Neural cell (in vitro differentiated cells): ENCODE measurements at regions not wholly inside any gene's neighbourhood (a gene's known extent, or its start where the extent isn't known, plus 50 kb on each side); places are given as distances from the start of the nearest gene placed in this dataset.

Source experiments
- H2AFZ ChIP-seq: fragments of 200-600, 300-800 bp; sonication (generic), shearing (Covaris generic); 2 replicates; pipeline ENCODE4 v1.6.0; 2014; ENCODE audit warnings: low read depth, mild to moderate bottlenecking, antibody characterized with exemption, low read length, moderate library complexity
- H3F3A ChIP-seq: fragments of 200-600 bp; shearing (Covaris generic); 2 replicates; pipeline ENCODE4 v1.6.1; 2016; ENCODE audit warnings: mild to moderate bottlenecking, moderate library complexity, mixed read lengths, antibody characterized with exemption, low read length; ENCODE audit not compliant: insufficient read depth, poor library complexity, severe bottlenecking
- H3K27ac ChIP-seq: fragments of 200-600, 300-800 bp; sonication (generic), shearing (Covaris generic); 2 replicates; pipeline ENCODE4 v1.5.1; 2014; ENCODE audit warnings: mild to moderate bottlenecking, low read length, moderate library complexity
- H3K27me3 ChIP-seq: fragments of 300-800, 200-600 bp; sonication (generic), shearing (Covaris generic); 2 replicates; pipeline ENCODE4 v1.6.0; 2014; ENCODE audit warnings: mild to moderate bottlenecking, low read depth, low read length, moderate library complexity; ENCODE audit not compliant: insufficient read depth
- H3K36me3 ChIP-seq: fragments of 300-800, 200-600 bp; sonication (generic), shearing (Covaris generic); 2 replicates; pipeline ENCODE4 v1.5.1; 2014; ENCODE audit warnings: mild to moderate bottlenecking, antibody characterized with exemption, low read length, moderate library complexity; ENCODE audit not compliant: insufficient read depth
- H3K4me2 ChIP-seq: fragments of 300-800, 200-600 bp; sonication (generic), shearing (Covaris generic); 2 replicates; pipeline ENCODE4 v1.6.0; 2014; ENCODE audit warnings: mild to moderate bottlenecking, low read length
- H3K4me3 ChIP-seq: fragments of 300-800, 200-600 bp; sonication (generic), shearing (Covaris generic); 2 replicates; pipeline ENCODE4 v1.5.1; 2014; ENCODE audit warnings: mild to moderate bottlenecking, low read length, moderate library complexity
- H3K79me2 ChIP-seq: fragments of 200-600 bp; shearing (Covaris generic); replicated peaks from 2 replicates; pipeline ENCODE4 v1.6.0; 2014; ENCODE audit warnings: mild to moderate bottlenecking, low read length, moderate library complexity; ENCODE audit not compliant: insufficient read depth
- H3K9ac ChIP-seq: fragments of 300-800, 200-600 bp; sonication (generic), shearing (Covaris generic); 2 replicates; pipeline ENCODE4 v1.6.1; 2016; ENCODE audit warnings: mild to moderate bottlenecking, low read length, mixed read lengths
- H3K9me2 ChIP-seq: fragments of 200-600 bp; shearing (Covaris generic); 2 replicates; pipeline ENCODE4 v1.6.1; 2016; ENCODE audit warnings: mild to moderate bottlenecking, low read length, mixed read lengths; ENCODE audit not compliant: insufficient read depth
- H3K9me3 ChIP-seq: fragments of 200-600, 300-800 bp; sonication (generic), shearing (Covaris generic); 2 replicates; pipeline ENCODE4 v1.6.1; 2016; ENCODE audit warnings: mild to moderate bottlenecking, mixed run types, low read length, moderate library complexity, mixed read lengths
- H4K20me1 ChIP-seq: fragments of 200-600 bp; shearing (Covaris generic); 2 replicates; pipeline ENCODE4 v1.6.1; 2016; ENCODE audit warnings: mild to moderate bottlenecking, mixed run types; ENCODE audit not compliant: insufficient read depth
- CTCF ChIP-seq: fragments of 450-650 bp; IDR thresholded peaks from 2 replicates; pipeline ENCODE4 v1.5.1; 2014; ENCODE audit warnings: antibody characterized with exemption, mild to moderate bottlenecking, moderate library complexity; ENCODE audit not compliant: poor library complexity, severe bottlenecking
- EP300 ChIP-seq: fragments of 450-650 bp; conservative IDR thresholded peaks from 2 replicates; pipeline ENCODE4 v1.6.1; 2014; ENCODE audit warnings: antibody characterized with exemption, mild to moderate bottlenecking, moderate library complexity; ENCODE audit not compliant: poor library complexity, severe bottlenecking
- EZH2 ChIP-seq: fragments of 200-600, 300-800 bp; shearing (Covaris generic), sonication (generic); IDR thresholded peaks from 2 replicates; pipeline ENCODE4 v1.6.1; 2014; ENCODE audit warnings: antibody characterized with exemption, low read length, borderline replicate concordance, mild to moderate bottlenecking; ENCODE audit not compliant: insufficient read depth, poor library complexity, severe bottlenecking
- MXI1 ChIP-seq: fragments of 450-650 bp; conservative IDR thresholded peaks from 2 replicates; pipeline ENCODE4 v1.6.1; 2014; ENCODE audit warnings: antibody characterized with exemption, mild to moderate bottlenecking; ENCODE audit not compliant: poor library complexity, severe bottlenecking
- POLR2AphosphoS5 ChIP-seq: IDR thresholded peaks from 2 replicates; pipeline ENCODE4 v1.6.1; 2012
- RAD21 ChIP-seq: fragments of 450-650 bp; conservative IDR thresholded peaks from 2 replicates; pipeline ENCODE4 v1.6.1; 2014; ENCODE audit warnings: antibody characterized with exemption, mild to moderate bottlenecking, moderate library complexity
- REST ChIP-seq: IDR thresholded peaks from 2 replicates; pipeline ENCODE4 v1.6.1; 2012; ENCODE audit warnings: borderline replicate concordance
- SMC3 ChIP-seq: fragments of 450-650 bp; conservative IDR thresholded peaks from 2 replicates; pipeline ENCODE4 v1.6.1; 2014; ENCODE audit warnings: antibody characterized with exemption, mild to moderate bottlenecking, moderate library complexity; ENCODE audit not compliant: poor library complexity
- TAF1 ChIP-seq: IDR thresholded peaks from 2 replicates; pipeline ENCODE4 v1.6.1; 2012; ENCODE audit warnings: low read depth

- Histone ChIP-seq H3K9me2 (no peaks in the 10 kb centered on the region), H3K79me2 (no peaks in the 10 kb centered on the region), H3K27me3 (no peaks in the 10 kb centered on the region), H3K4me3 (no peak overlapping the region), H2AFZ (no peak overlapping the region), H3F3A (no peaks in the 10 kb centered on the region), H3K4me2 (no peak overlapping the region), H3K36me3 (no peaks in the 10 kb centered on the region), H3K27ac (no peak overlapping the region), H3K9me3 (no peaks in the 10 kb centered on the region), H3K9ac (no peak overlapping the region), H4K20me1 (no peaks in the 10 kb centered on the region)
- TF ChIP-seq CTCF (no peak), TAF1 (no peak), REST (no peak), EZH2 (no peak), SMC3 (no peak), RAD21 (no peak), EP300 (no peak), POLR2AphosphoS5 (no peak), MXI1 (no peak)
Measured at GRCh38 chr14:62301080-62301479, 538.9 kb downstream of the SNAPC1 start.

GRCh38 chr14:62301911-62302310 lies 539.7 kb downstream of the SNAPC1 start:
- no peak for TF ChIP-seq REST
- no peak for TF ChIP-seq MXI1
- no peak for TF ChIP-seq SMC3
- no peak for TF ChIP-seq POLR2AphosphoS5
- TF ChIP-seq RAD21 = no peak
- no peak for TF ChIP-seq EZH2
- no peak for TF ChIP-seq EP300
- no peak for TF ChIP-seq TAF1
- TF ChIP-seq CTCF = no peak

More at GRCh38 chr14:62301911-62302310, 539.7 kb downstream of the SNAPC1 start:
- Histone ChIP-seq H3K27ac (no peak overlapping the region), H3K9ac (no peak overlapping the region), H3K79me2 (no peaks in the 10 kb centered on the region), H3F3A (no peaks in the 10 kb centered on the region), H4K20me1 (no peaks in the 10 kb centered on the region), H3K9me2 (no peaks in the 10 kb centered on the region), H3K36me3 (no peaks in the 10 kb centered on the region), H3K9me3 (no peaks in the 10 kb centered on the region), H3K4me3 (no peak overlapping the region), H2AFZ (no peak overlapping the region), H3K27me3 (no peaks in the 10 kb centered on the region), H3K4me2 (no peak overlapping the region)
